Hepatocyte (in vitro differentiated cells): ENCODE measurements at regions not wholly inside any gene's neighbourhood (a gene's known extent, or its start where the extent isn't known, plus 50 kb on each side); places are given as distances from the start of the nearest gene placed in this dataset.

Experiments
- DNase-seq: peaks from one replicate; pipeline ENCODE4 v3.0.0-alpha.2; 2016; ENCODE audit warnings: low spot score
- H2AFZ ChIP-seq: fragments of 200-600 bp; sonication (generic); 2 replicates; pipeline ENCODE4 v1.6.0; 2016; ENCODE audit warnings: antibody characterized with exemption, mild to moderate bottlenecking
- H3K27ac ChIP-seq: fragments of 200-600 bp; sonication (generic); 2 replicates; pipeline ENCODE4 v1.5.1; 2016; ENCODE audit warnings: mild to moderate bottlenecking
- H3K27me3 ChIP-seq: fragments of 200-600 bp; sonication (generic); 2 replicates; pipeline ENCODE4 v1.6.1; 2016
- H3K36me3 ChIP-seq: fragments of 200-600 bp; sonication (generic); replicated peaks from 2 replicates; pipeline ENCODE4 v1.5.1; 2016; ENCODE audit warnings: low read depth; ENCODE audit not compliant: insufficient read depth
- H3K4me1 ChIP-seq: fragments of 200-600 bp; sonication (generic); 2 replicates; pipeline ENCODE4 v1.5.1; 2016; ENCODE audit warnings: mild to moderate bottlenecking, moderate library complexity; ENCODE audit not compliant: insufficient read depth
- H3K4me2 ChIP-seq: fragments of 200-600 bp; sonication (generic); 2 replicates; pipeline ENCODE4 v1.6.0; 2016
- H3K4me3 ChIP-seq: fragments of 200-600 bp; sonication (generic); 2 replicates; pipeline ENCODE4 v1.5.1; 2016; ENCODE audit warnings: mild to moderate bottlenecking
- H3K79me2 ChIP-seq: fragments of 200-600 bp; sonication (generic); 2 replicates; pipeline ENCODE4 v1.6.0; 2017; ENCODE audit warnings: mild to moderate bottlenecking
- H3K9me2 ChIP-seq: fragments of 200-600 bp; sonication (generic); replicated peaks from 2 replicates; pipeline ENCODE4 v1.6.0; 2017; ENCODE audit warnings: mild to moderate bottlenecking; ENCODE audit not compliant: insufficient read depth
- H3K9me3 ChIP-seq: fragments of 200-600 bp; sonication (generic); 2 replicates; pipeline ENCODE4 v1.5.1; 2016; ENCODE audit warnings: low read depth, mild to moderate bottlenecking
- H4K20me1 ChIP-seq: fragments of 200-600 bp; sonication (generic); 2 replicates; pipeline ENCODE4 v1.6.0; 2016; ENCODE audit warnings: mild to moderate bottlenecking; ENCODE audit not compliant: insufficient read depth, poor library complexity, severe bottlenecking
- CTCF ChIP-seq: fragments of 200-600 bp; sonication (generic); IDR thresholded peaks from 2 replicates; pipeline ENCODE4 v1.5.1; 2016; ENCODE audit warnings: antibody characterized with exemption, mild to moderate bottlenecking; ENCODE audit not compliant: poor library complexity
- EZH2 ChIP-seq: fragments of 200-600 bp; sonication (generic); IDR thresholded peaks from 2 replicates; pipeline ENCODE4 v1.6.1; 2016; ENCODE audit warnings: antibody characterized with exemption, mild to moderate bottlenecking, borderline replicate concordance
- EZH2phosphoT487 ChIP-seq: fragments of 200-600 bp; sonication (generic); IDR thresholded peaks from one replicate; pipeline ENCODE4 v1.6.1; 2018; ENCODE audit warnings: antibody characterized with exemption, mild to moderate bottlenecking, low read depth, moderate library complexity; ENCODE audit not compliant: unreplicated experiment, severe bottlenecking
- WGBS: methylation state at CpG from one replicate; pipeline ENCODE4 v1.1.6; 2016; ENCODE audit warnings: low lambda C conversion rate; ENCODE audit errors: missing lambda C conversion rate; 5-methylcytosine and 5-hydroxymethylcytosine counted together

- no peaks in the 10 kb centered on the region for H3K36me3 ChIP-seq
- 63% methylated on average over 4 of the region's 4 CpGs for WGBS
- no peak overlapping the region for H3K4me2 ChIP-seq
- H3K9me2 ChIP-seq, result no peaks in the 10 kb centered on the region
- H3K4me1 ChIP-seq, result no peaks in the 10 kb centered on the region
- no peak overlapping the region for H2AFZ ChIP-seq
- no peaks in the 10 kb centered on the region for H3K79me2 ChIP-seq
- H3K27ac ChIP-seq, result no peak overlapping the region
- H3K4me3 ChIP-seq, result no peak overlapping the region
- no peaks in the 10 kb centered on the region for H4K20me1 ChIP-seq
- TF ChIP-seq CTCF (no peak), EZH2 (no peak), EZH2phosphoT487 (no peak)
- no peaks in the 10 kb centered on the region for H3K9me3 ChIP-seq
- no peak for DNase-seq
- no peaks in the 10 kb centered on the region for H3K27me3 ChIP-seq
Measured at GRCh38 chr22:19654338-19654987, 59.8 kb upstream of the SEPTIN5 start.

GRCh38 chr22:19655399-19655798 lies 58.9 kb upstream of the SEPTIN5 start:
- Histone ChIP-seq H3K27ac (no peak overlapping the region), H3K27me3 (no peaks in the 10 kb centered on the region), H3K9me3 (no peaks in the 10 kb centered on the region), H3K9me2 (no peaks in the 10 kb centered on the region), H3K36me3 (no peaks in the 10 kb centered on the region), H3K4me3 (no peak overlapping the region), H3K4me1 (no peaks in the 10 kb centered on the region), H3K79me2 (no peaks in the 10 kb centered on the region), H3K4me2 (no peak overlapping the region), H4K20me1 (no peaks in the 10 kb centered on the region), H2AFZ (no peak overlapping the region)
- TF ChIP-seq EZH2, result no peak
- no peak for TF ChIP-seq EZH2phosphoT487
- no peak for TF ChIP-seq CTCF
- WGBS, result 76% methylated on average over 5 of the region's 5 CpGs
- no peak for DNase-seq

GRCh38 chr22:19656541-19657251 lies 57.6 kb upstream of the SEPTIN5 start:
- no peak overlapping the region for H3K4me2 ChIP-seq
- H3K9me2 ChIP-seq, result no peaks in the 10 kb centered on the region
- no peaks in the 10 kb centered on the region for H3K27me3 ChIP-seq
- H3K9me3 ChIP-seq, result no peaks in the 10 kb centered on the region
- H3K4me1 ChIP-seq, result no peaks in the 10 kb centered on the region
- 95% methylated on average over 21 of the region's 21 CpGs for WGBS
- no peaks in the 10 kb centered on the region for H3K36me3 ChIP-seq
- no peak overlapping the region for H2AFZ ChIP-seq
- TF ChIP-seq CTCF (no peak), EZH2phosphoT487 (no peak), EZH2 (no peak)
- H3K27ac ChIP-seq, result no peak overlapping the region
- no peak for DNase-seq
- no peak overlapping the region for H3K4me3 ChIP-seq
- no peaks in the 10 kb centered on the region for H4K20me1 ChIP-seq
- H3K79me2 ChIP-seq, result no peaks in the 10 kb centered on the region
